ENCODE measurements at regions not wholly inside any gene's neighbourhood (a gene's known extent, or its start where the extent isn't known, plus 50 kb on each side); places are given as distances from the start of the nearest gene placed in this dataset.

DNA sequence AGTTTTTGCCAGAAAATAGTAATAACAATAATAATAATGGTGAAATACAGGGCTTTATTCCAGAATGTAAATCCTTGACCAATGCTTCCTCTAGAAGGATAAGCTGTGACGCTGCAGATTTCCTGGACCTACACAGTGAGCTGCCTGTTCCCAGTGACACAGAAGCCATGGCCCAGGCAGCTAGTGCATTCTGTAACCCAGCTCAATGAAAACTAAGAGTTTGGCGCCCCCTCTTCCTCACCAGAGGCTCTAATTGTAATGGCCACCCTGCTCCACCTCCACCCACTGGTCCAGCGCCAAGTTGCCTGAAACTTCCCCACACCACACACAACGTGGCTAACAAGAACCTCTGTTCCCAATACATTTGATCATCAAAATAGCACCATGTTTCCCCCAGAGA, 248.1 kb downstream of the CETN3 start:
- no peak overlapping the region for H3K9ac ChIP-seq (ENCODE audit: low read length)
- H3K4me2 ChIP-seq (ENCODE audit: low read depth, low read length, poor library complexity, severe bottlenecking), result no peak overlapping the region
- no peak overlapping the region for H2AFZ ChIP-seq (ENCODE audit: low read length)
- H3K27me3 ChIP-seq (ENCODE audit: low read length), result no peaks in the 10 kb centered on the region
- no peaks in the 10 kb centered on the region for H3K9me2 ChIP-seq (replicated peaks; ENCODE audit: insufficient read depth, low read length)
- H3K79me2 ChIP-seq (ENCODE audit: low read length), result no peaks in the 10 kb centered on the region
- no peaks in the 10 kb centered on the region for H4K20me1 ChIP-seq (ENCODE audit: insufficient read depth, low read depth, low read length)
- H3K27ac ChIP-seq (ENCODE audit: low read length), result no peak overlapping the region
- DNase-seq, result peak; percentile 66
- H3K4me1 ChIP-seq (ENCODE audit: low read length), result no peaks in the 10 kb centered on the region
- H3K4me3 ChIP-seq (ENCODE audit: low read length), result no peak overlapping the region
- H3K9me3 ChIP-seq (ENCODE audit: low read length), result no peaks in the 10 kb centered on the region
- no peaks in the 10 kb centered on the region for H3K36me3 ChIP-seq (ENCODE audit: insufficient read depth, low read length)

- Histone ChIP-seq H3K4me1 (ENCODE audit: low read length) (no peaks in the 10 kb centered on the region), H3K9me3 (ENCODE audit: low read length) (no peaks in the 10 kb centered on the region), H3K36me3 (ENCODE audit: insufficient read depth, low read length) (no peaks in the 10 kb centered on the region), H3K4me3 (ENCODE audit: low read length) (no peak overlapping the region), H3K79me2 (ENCODE audit: low read length) (no peaks in the 10 kb centered on the region), H3K27me3 (ENCODE audit: low read length) (no peaks in the 10 kb centered on the region), H3K9ac (ENCODE audit: low read length) (no peak overlapping the region), H4K20me1 (ENCODE audit: insufficient read depth, low read depth, low read length) (no peaks in the 10 kb centered on the region), H3K27ac (ENCODE audit: low read length) (no peak overlapping the region), H3K4me2 (ENCODE audit: low read depth, low read length, poor library complexity, severe bottlenecking) (no peak overlapping the region), H3K9me2 (replicated peaks; ENCODE audit: insufficient read depth, low read length) (no peaks in the 10 kb centered on the region), H2AFZ (ENCODE audit: low read length) (no peak overlapping the region)
- DNase-seq, result no peak
Observed at GRCh38 chr5:90158131-90158530, 251.4 kb downstream of the CETN3 start.

DNA sequence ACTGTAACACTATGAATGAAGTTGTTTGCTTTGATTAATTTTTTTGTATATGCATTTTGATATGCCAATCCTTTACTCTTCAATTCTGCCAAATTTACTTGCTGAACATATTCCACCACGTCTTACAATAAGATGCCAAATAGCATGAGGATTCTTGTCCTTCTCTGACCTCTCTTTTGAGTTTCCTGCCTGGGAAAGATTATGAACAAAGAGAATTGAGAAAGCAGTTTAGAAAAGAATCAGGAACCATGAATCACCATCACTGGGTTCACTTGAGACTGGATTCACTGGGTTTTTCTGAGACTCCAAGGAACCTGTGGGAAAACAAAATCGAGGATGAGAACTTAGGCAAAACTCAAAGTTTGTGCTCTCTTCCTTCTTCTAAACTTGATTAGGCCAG, 256.5 kb downstream of the CETN3 start:
- Histone ChIP-seq H3K79me2 (ENCODE audit: low read length) (no peaks in the 10 kb centered on the region), H3K9ac (ENCODE audit: low read length) (no peak overlapping the region), H3K9me3 (ENCODE audit: low read length) (no peaks in the 10 kb centered on the region), H3K27me3 (ENCODE audit: low read length) (no peaks in the 10 kb centered on the region), H4K20me1 (ENCODE audit: insufficient read depth, low read depth, low read length) (no peaks in the 10 kb centered on the region), H3K9me2 (replicated peaks; ENCODE audit: insufficient read depth, low read length) (no peaks in the 10 kb centered on the region), H3K4me2 (ENCODE audit: low read depth, low read length, poor library complexity, severe bottlenecking) (no peak overlapping the region), H3K27ac (ENCODE audit: low read length) (no peak overlapping the region), H2AFZ (ENCODE audit: low read length) (no peak overlapping the region), H3K4me1 (ENCODE audit: low read length) (no peaks in the 10 kb centered on the region), H3K36me3 (ENCODE audit: insufficient read depth, low read length) (no peaks in the 10 kb centered on the region), H3K4me3 (ENCODE audit: low read length) (no peak overlapping the region)
- no peak for DNase-seq

DNA sequence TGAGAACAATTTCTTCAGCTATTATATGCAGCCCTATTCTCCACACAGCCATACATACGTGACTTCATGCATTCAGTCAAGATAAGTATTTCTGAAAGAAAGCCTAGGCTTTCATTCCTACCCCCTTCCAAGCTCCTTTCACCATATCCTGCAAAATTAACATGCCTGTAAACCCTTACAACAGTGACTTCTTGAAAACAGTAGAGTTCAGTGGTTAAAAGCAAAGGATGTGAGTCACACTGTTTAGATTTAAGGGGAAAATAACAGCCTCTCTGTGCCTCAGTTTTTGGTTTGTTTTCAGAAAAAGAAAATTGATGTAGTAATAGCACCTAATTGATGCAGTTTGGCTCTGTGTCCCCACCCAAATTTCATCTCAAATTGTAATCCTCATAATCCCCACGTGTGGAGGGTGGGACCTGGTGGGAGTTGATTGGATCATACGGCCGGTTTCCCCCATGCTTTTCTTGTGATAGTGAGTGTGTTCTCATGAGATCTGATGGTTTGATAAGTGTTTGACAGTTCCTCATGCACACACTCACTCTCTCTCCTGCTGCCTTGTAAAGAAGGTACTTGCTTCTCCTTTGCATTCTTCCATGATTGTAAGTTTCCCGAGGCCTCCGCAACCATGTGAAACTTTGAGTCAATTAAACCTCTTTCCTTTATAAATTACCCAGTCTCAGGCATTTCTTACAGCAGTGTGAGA, 264.8 kb downstream of the CETN3 start:
- Histone ChIP-seq H3K4me1 (ENCODE audit: low read length) (no peaks in the 10 kb centered on the region), H3K4me2 (ENCODE audit: low read depth, low read length, poor library complexity, severe bottlenecking) (no peak overlapping the region), H4K20me1 (ENCODE audit: insufficient read depth, low read depth, low read length) (no peaks in the 10 kb centered on the region), H3K9me3 (ENCODE audit: low read length) (no peaks in the 10 kb centered on the region), H3K9me2 (replicated peaks; ENCODE audit: insufficient read depth, low read length) (no peaks in the 10 kb centered on the region), H3K79me2 (ENCODE audit: low read length) (no peaks in the 10 kb centered on the region), H3K36me3 (ENCODE audit: insufficient read depth, low read length) (no peaks in the 10 kb centered on the region), H3K4me3 (ENCODE audit: low read length) (no peak overlapping the region), H3K9ac (ENCODE audit: low read length) (no peak overlapping the region), H3K27ac (ENCODE audit: low read length) (no peak overlapping the region), H2AFZ (ENCODE audit: low read length) (no peak overlapping the region), H3K27me3 (ENCODE audit: low read length) (no peaks in the 10 kb centered on the region)
- DNase-seq, result no peak

- Histone ChIP-seq H3K9ac (ENCODE audit: low read length) (no peak overlapping the region), H3K27ac (ENCODE audit: low read length) (no peak overlapping the region), H3K27me3 (ENCODE audit: low read length) (no peaks in the 10 kb centered on the region), H3K9me2 (replicated peaks; ENCODE audit: insufficient read depth, low read length) (no peaks in the 10 kb centered on the region), H2AFZ (ENCODE audit: low read length) (no peak overlapping the region), H3K79me2 (ENCODE audit: low read length) (no peaks in the 10 kb centered on the region), H3K4me3 (ENCODE audit: low read length) (no peak overlapping the region), H3K36me3 (ENCODE audit: insufficient read depth, low read length) (no peaks in the 10 kb centered on the region), H4K20me1 (ENCODE audit: insufficient read depth, low read depth, low read length) (no peaks in the 10 kb centered on the region), H3K4me1 (ENCODE audit: low read length) (no peaks in the 10 kb centered on the region), H3K9me3 (ENCODE audit: low read length) (no peaks in the 10 kb centered on the region), H3K4me2 (ENCODE audit: low read depth, low read length, poor library complexity, severe bottlenecking) (no peak overlapping the region)
- peak; percentile 41 for DNase-seq
Observed at GRCh38 chr5:90142541-90142940, 267.0 kb downstream of the CETN3 start.

- Histone ChIP-seq H3K4me2 (ENCODE audit: low read depth, low read length, poor library complexity, severe bottlenecking) (no peak overlapping the region), H3K4me1 (ENCODE audit: low read length) (no peaks in the 10 kb centered on the region), H3K27ac (ENCODE audit: low read length) (no peak overlapping the region), H3K36me3 (ENCODE audit: insufficient read depth, low read length) (no peaks in the 10 kb centered on the region), H3K4me3 (ENCODE audit: low read length) (no peak overlapping the region), H4K20me1 (ENCODE audit: insufficient read depth, low read depth, low read length) (no peaks in the 10 kb centered on the region), H3K27me3 (ENCODE audit: low read length) (no peaks in the 10 kb centered on the region), H3K9me3 (ENCODE audit: low read length) (no peaks in the 10 kb centered on the region), H2AFZ (ENCODE audit: low read length) (no peak overlapping the region), H3K9me2 (replicated peaks; ENCODE audit: insufficient read depth, low read length) (no peaks in the 10 kb centered on the region), H3K9ac (ENCODE audit: low read length) (no peak overlapping the region), H3K79me2 (ENCODE audit: low read length) (no peaks in the 10 kb centered on the region)
- peak; percentile 32 for DNase-seq
Observed at GRCh38 chr5:90141984-90142383, 267.6 kb downstream of the CETN3 start.

- no peak overlapping the region for H3K4me3 ChIP-seq (ENCODE audit: low read length)
- H3K36me3 ChIP-seq (ENCODE audit: insufficient read depth, low read length), result no peaks in the 10 kb centered on the region
- peak; percentile 19 for DNase-seq
- H3K4me2 ChIP-seq (ENCODE audit: low read depth, low read length, poor library complexity, severe bottlenecking), result no peak overlapping the region
- H2AFZ ChIP-seq (ENCODE audit: low read length), result no peak overlapping the region
- H3K27me3 ChIP-seq (ENCODE audit: low read length), result no peaks in the 10 kb centered on the region
- H3K9me3 ChIP-seq (ENCODE audit: low read length), result no peaks in the 10 kb centered on the region
- H3K79me2 ChIP-seq (ENCODE audit: low read length), result no peaks in the 10 kb centered on the region
- H3K27ac ChIP-seq (ENCODE audit: low read length), result no peak overlapping the region
- H3K4me1 ChIP-seq (ENCODE audit: low read length), result no peaks in the 10 kb centered on the region
- no peak overlapping the region for H3K9ac ChIP-seq (ENCODE audit: low read length)
- H3K9me2 ChIP-seq (replicated peaks; ENCODE audit: insufficient read depth, low read length), result no peaks in the 10 kb centered on the region
- no peaks in the 10 kb centered on the region for H4K20me1 ChIP-seq (ENCODE audit: insufficient read depth, low read depth, low read length)
Observed at GRCh38 chr5:90136952-90137528, 272.5 kb downstream of the CETN3 start.

- Histone ChIP-seq H3K27me3 (ENCODE audit: low read length) (no peaks in the 10 kb centered on the region), H4K20me1 (ENCODE audit: insufficient read depth, low read depth, low read length) (no peaks in the 10 kb centered on the region), H3K79me2 (ENCODE audit: low read length) (no peaks in the 10 kb centered on the region), H3K36me3 (ENCODE audit: insufficient read depth, low read length) (no peaks in the 10 kb centered on the region), H3K27ac (ENCODE audit: low read length) (no peak overlapping the region), H3K4me3 (ENCODE audit: low read length) (no peak overlapping the region), H3K4me1 (ENCODE audit: low read length) (no peaks in the 10 kb centered on the region), H2AFZ (ENCODE audit: low read length) (no peak overlapping the region), H3K9ac (ENCODE audit: low read length) (no peak overlapping the region), H3K4me2 (ENCODE audit: low read depth, low read length, poor library complexity, severe bottlenecking) (no peak overlapping the region), H3K9me3 (ENCODE audit: low read length) (no peaks in the 10 kb centered on the region), H3K9me2 (replicated peaks; ENCODE audit: insufficient read depth, low read length) (no peaks in the 10 kb centered on the region)
- DNase-seq, result peak; percentile 71
Observed at GRCh38 chr5:90135779-90136378, 273.7 kb downstream of the CETN3 start.

Measured in Karpas-422 (cell line).